HepG2 (cell line): ENCODE measurements at regions not wholly inside any gene's neighbourhood (a gene's known extent, or its start where the extent isn't known, plus 50 kb on each side); places are given as distances from the start of the nearest gene placed in this dataset.

Source experiments
- ATAC-seq: fragments of 200-7000 bp; cut with Tn5 transposase; 3 replicates; pipeline ENCODE4 v1.9.1; 2020; ENCODE audit warnings: mild to moderate bottlenecking, moderate library complexity
- BruUV-seq: library from RNA; stranded (reverse); fragments of 400-500 nt; replicated peaks from 2 replicates; lab custom pipeline; 2021; lab: Mats Ljungman, UMichigan
- CTCF ChIA-PET: fragments of 300-600 bp; formaldehyde crosslinking; extraction: SDS; loops from one replicate; lab custom pipeline; 2021; ENCODE audit warnings: low total read pairs, inconsistent platforms, low intra/inter-chr PET ratio; lab: Yijun Ruan, JAX
- POLR2A ChIA-PET: fragments of 350-600 bp; sonication (Branson Sonifier 250); formaldehyde crosslinking; loops from one replicate; lab custom pipeline; 2020; ENCODE audit warnings: antibody characterized with exemption, inconsistent platforms; lab: Yijun Ruan, JAX
- DNase-seq: peaks from one replicate; pipeline ENCODE4 v3.0.0-alpha.2; 2015; ENCODE audit warnings: low spot score
- FAIRE-seq: peaks from 3 replicates; lab custom pipeline; 2011; peaks lifted over from hg19 to GRCh38; lab: Jason Lieb, UNC
- H2AFZ ChIP-seq: one replicate; pipeline ENCODE4 v1.6.1; 2011; ENCODE audit warnings: low read length, inconsistent platforms
- H3K27ac ChIP-seq: fragments of 300-600 bp; 3 replicates; pipeline ENCODE4 v1.8.0; 2011; ENCODE audit warnings: mixed run types, mild to moderate bottlenecking, mixed read lengths, low read length, inconsistent platforms; ENCODE audit not compliant: insufficient read depth; ENCODE audit errors: extremely low read length
- H3K27me3 ChIP-seq, 2 experiments: fragments of 200-600 bp in 1 of 2; 2 replicates in 1 of 2; 3 replicates in 1 of 2; pipeline versions ENCODE4 v1.6.0 to v1.8.0; 2011; ENCODE audit warnings: low read length in 2 of 2, mild to moderate bottlenecking in 2 of 2, moderate library complexity in 2 of 2, inconsistent platforms in 1 of 2; ENCODE audit not compliant: insufficient read depth in 2 of 2, control insufficient read depth in 1 of 2
- H3K36me3 ChIP-seq, 2 experiments: fragments of 200-600 bp in 1 of 2; replicated peaks in 1 of 2; 2 replicates in 1 of 2; 3 replicates in 1 of 2; pipeline versions ENCODE4 v1.5.1 to v1.8.0; 2011; ENCODE audit warnings: low read length in 2 of 2, inconsistent platforms in 1 of 2; ENCODE audit not compliant: insufficient read depth in 2 of 2, control insufficient read depth in 1 of 2
- H3K4me1 ChIP-seq: 2 replicates; pipeline ENCODE4 v1.5.1; 2012; ENCODE audit warnings: low read length, inconsistent platforms; ENCODE audit not compliant: insufficient read depth
- H3K4me2 ChIP-seq: 2 replicates; pipeline ENCODE4 v1.6.0; 2011; ENCODE audit warnings: low read depth, low read length, inconsistent platforms
- H3K4me3 ChIP-seq, 3 experiments: fragments of 200-600 bp in 1 of 3; sonication (generic), shearing (Covaris generic) in 1 of 3; replicated peaks in 1 of 3; 2 replicates each; pipeline ENCODE4 v1.5.1; 2011 to 2016; ENCODE audit warnings: low read length in 3 of 3, inconsistent platforms in 2 of 3, low read depth in 2 of 3, mild to moderate bottlenecking in 2 of 3, control low read depth in 1 of 3, mixed read lengths in 1 of 3; ENCODE audit not compliant: insufficient read depth in 1 of 3
- H3K79me2 ChIP-seq: one replicate; pipeline ENCODE4 v1.6.1; 2011; ENCODE audit warnings: low read length, inconsistent platforms; ENCODE audit not compliant: insufficient read depth
- H3K9ac ChIP-seq: 2 replicates; pipeline ENCODE4 v1.6.0; 2011; ENCODE audit warnings: mild to moderate bottlenecking, low read depth, low read length, inconsistent platforms; ENCODE audit not compliant: insufficient read depth
- H3K9me3 ChIP-seq: 2 replicates; pipeline ENCODE4 v1.5.1; 2012; ENCODE audit warnings: mild to moderate bottlenecking, low read length
- H4K20me1 ChIP-seq: 2 replicates; pipeline ENCODE4 v1.6.0; 2011; ENCODE audit warnings: inconsistent platforms, mild to moderate bottlenecking, low read length, moderate library complexity; ENCODE audit not compliant: insufficient read depth
- ATF5 ChIP-seq: sonication (generic); formaldehyde crosslinking; IDR thresholded peaks from 2 replicates; pipeline ENCODE4 v1.4.0; 2020; ENCODE audit warnings: mild to moderate bottlenecking, low read depth, missing genetic modification reagents
- CREB3 ChIP-seq: sonication (generic); formaldehyde crosslinking; IDR thresholded peaks from 2 replicates; pipeline ENCODE4 v1.5.0; 2020; ENCODE audit warnings: missing genetic modification reagents
- EP300 ChIP-seq, 3 experiments: sonication (generic) in 1 of 3; formaldehyde crosslinking in 1 of 3; IDR thresholded peaks; 2 replicates each; pipeline versions ENCODE4 v1.5.1 to v1.6.1; 2011 to 2020; ENCODE audit warnings: low read depth in 2 of 3, low read length in 2 of 3, borderline replicate concordance in 1 of 3, improper control_type of control experiment in 1 of 3, mild to moderate bottlenecking in 1 of 3, missing genetic modification reagents in 1 of 3, moderate library complexity in 1 of 3
- GRHL1 ChIP-seq: sonication (generic); formaldehyde crosslinking; conservative IDR thresholded peaks from 2 replicates; pipeline ENCODE4 v1.8.0; 2022; ENCODE audit warnings: missing genetic modification reagents
- KAT8 ChIP-seq: IDR thresholded peaks from 2 replicates; pipeline ENCODE4 v1.6.1; 2016; ENCODE audit warnings: missing genetic modification reagents, missing compliant biosample characterization
- KMT2A ChIP-seq: sonication (generic); formaldehyde crosslinking; IDR thresholded peaks from 2 replicates; pipeline ENCODE4 v1.4.0; 2020; ENCODE audit warnings: missing genetic modification reagents
- MAFG ChIP-seq: sonication (generic); formaldehyde crosslinking; IDR thresholded peaks from 2 replicates; pipeline ENCODE4 v1.5.1; 2020; ENCODE audit warnings: mild to moderate bottlenecking, missing genetic modification reagents
- SMYD3 ChIP-seq: sonication (generic); formaldehyde crosslinking; IDR thresholded peaks from 2 replicates; pipeline ENCODE4 v1.8.1; 2023; ENCODE audit warnings: mild to moderate bottlenecking, missing genetic modification reagents
- SNRNP70 ChIP-seq: fragments of 200-400 bp; formaldehyde crosslinking; IDR thresholded peaks from 2 replicates; pipeline ENCODE4 v1.6.1; 2017; ENCODE audit warnings: mild to moderate bottlenecking, low read depth, low read length, moderate library complexity
- SP5 ChIP-seq: IDR thresholded peaks from 2 replicates; pipeline ENCODE4 v1.6.1; 2016; ENCODE audit warnings: low read depth, borderline replicate concordance
- ZFP36L2 ChIP-seq: sonication (generic); formaldehyde crosslinking; IDR thresholded peaks from 2 replicates; pipeline ENCODE4 v1.4.0; 2020; ENCODE audit warnings: missing genetic modification reagents
- ZNF484 ChIP-seq: sonication (generic); formaldehyde crosslinking; IDR thresholded peaks from 2 replicates; pipeline ENCODE4 v1.5.1; 2020; ENCODE audit warnings: mild to moderate bottlenecking, low read depth, missing genetic modification reagents, borderline replicate concordance
- ZNF543 ChIP-seq: sonication (generic); formaldehyde crosslinking; IDR thresholded peaks from 2 replicates; pipeline ENCODE4 v1.4.0; 2020; ENCODE audit warnings: mild to moderate bottlenecking, missing genetic modification reagents
- ZNF678 ChIP-seq: sonication (generic); formaldehyde crosslinking; IDR thresholded peaks from 2 replicates; pipeline ENCODE4 v1.4.0; 2020; ENCODE audit warnings: mild to moderate bottlenecking, missing genetic modification reagents
- ZNF747 ChIP-seq: sonication (generic); formaldehyde crosslinking; IDR thresholded peaks from 2 replicates; pipeline ENCODE4 v1.8.1; 2023; ENCODE audit warnings: missing genetic modification reagents, mild to moderate bottlenecking, borderline replicate concordance
- ZNF792 ChIP-seq: IDR thresholded peaks from 2 replicates; pipeline ENCODE4 v1.6.1; 2016
- ZSCAN30 ChIP-seq: sonication (generic); formaldehyde crosslinking; IDR thresholded peaks from 2 replicates; pipeline ENCODE4 v1.5.0; 2020; ENCODE audit warnings: mild to moderate bottlenecking, missing genetic modification reagents
- WGBS: methylation state at CpG from one replicate; pipeline ENCODE4 v1.1.6; 2017; ENCODE audit warnings: low lambda C conversion rate; 5-methylcytosine and 5-hydroxymethylcytosine counted together
- in situ Hi-C: cut with HindIII; loops from 2 replicates; pipeline ENCODE4 v1.10.0; 2017; ENCODE audit warnings: low pct_unique_long_range_greater_than_20kb; ENCODE audit not compliant: extremely low pct_ligation_motif_present
- intact Hi-C: fragments of 100-400 bp; cut with micrococcal nuclease; formaldehyde crosslinking; loops from one replicate; pipeline ENCODE4 v1.10.0; 2022; ENCODE audit not compliant: unreplicated experiment
- TF ChIP-seq, protein P1 (sequence below): sonication (generic); formaldehyde crosslinking; IDR thresholded peaks from 2 replicates; pipeline ENCODE4 v1.5.1; 2020; ENCODE audit warnings: mild to moderate bottlenecking, missing genetic modification reagents, moderate library complexity
- TF ChIP-seq, protein P2 (sequence below): sonication (generic); formaldehyde crosslinking; IDR thresholded peaks from 2 replicates; pipeline ENCODE4 v1.5.1; 2020; ENCODE audit warnings: missing genetic modification reagents, mild to moderate bottlenecking, borderline replicate concordance

GRCh38 chr5:3734632-3735031 lies 139.0 kb downstream of the IRX1 start:
- CTCF ChIA-PET, result no interaction called here
- in situ Hi-C loops (no loop called here), intact Hi-C loops (no loop called here)
- ATAC-seq, result no peak
- WGBS, result 8% methylated on average over 6 of the region's 6 CpGs
- no peaks in the 10 kb centered on the region for H4K20me1 ChIP-seq
- no peaks in the 10 kb centered on the region for H3K36me3 ChIP-seq
- H3K79me2 ChIP-seq, result no peaks in the 10 kb centered on the region
- H3K27ac ChIP-seq, result no peak overlapping the region
- no peaks in the 10 kb centered on the region for H3K4me1 ChIP-seq
- no peak overlapping the region for H2AFZ ChIP-seq
- H3K9me3 ChIP-seq, result no peaks in the 10 kb centered on the region
- H3K4me2 ChIP-seq, result no peak overlapping the region
- no peaks in the 10 kb centered on the region for H3K27me3 ChIP-seq
- POLR2A ChIA-PET, result no interaction called here
- no TSS peak for BruUV-seq
- no peak overlapping the region for H3K9ac ChIP-seq
- no peak for DNase-seq
- H3K4me3 ChIP-seq, result no peak overlapping the region
- FAIRE-seq, result no peak
- no peak for TF ChIP-seq SNRNP70
- TF ChIP-seq ZFP36L2 (CRISPR knock-in tag), result no peak
- no peak for TF ChIP-seq ZNF543 (CRISPR knock-in tag)
- TF ChIP-seq ZNF747 (CRISPR knock-in tag), result no peak
- no peak for TF ChIP-seq ZNF484
- TF ChIP-seq, protein P1, sequence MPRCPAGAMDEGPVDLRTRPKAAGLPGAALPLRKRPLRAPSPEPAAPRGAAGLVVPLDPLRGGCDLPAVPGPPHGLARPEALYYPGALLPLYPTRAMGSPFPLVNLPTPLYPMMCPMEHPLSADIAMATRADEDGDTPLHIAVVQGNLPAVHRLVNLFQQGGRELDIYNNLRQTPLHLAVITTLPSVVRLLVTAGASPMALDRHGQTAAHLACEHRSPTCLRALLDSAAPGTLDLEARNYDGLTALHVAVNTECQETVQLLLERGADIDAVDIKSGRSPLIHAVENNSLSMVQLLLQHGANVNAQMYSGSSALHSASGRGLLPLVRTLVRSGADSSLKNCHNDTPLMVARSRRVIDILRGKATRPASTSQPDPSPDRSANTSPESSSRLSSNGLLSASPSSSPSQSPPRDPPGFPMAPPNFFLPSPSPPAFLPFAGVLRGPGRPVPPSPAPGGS, result no peak
- TF ChIP-seq, protein P2, sequence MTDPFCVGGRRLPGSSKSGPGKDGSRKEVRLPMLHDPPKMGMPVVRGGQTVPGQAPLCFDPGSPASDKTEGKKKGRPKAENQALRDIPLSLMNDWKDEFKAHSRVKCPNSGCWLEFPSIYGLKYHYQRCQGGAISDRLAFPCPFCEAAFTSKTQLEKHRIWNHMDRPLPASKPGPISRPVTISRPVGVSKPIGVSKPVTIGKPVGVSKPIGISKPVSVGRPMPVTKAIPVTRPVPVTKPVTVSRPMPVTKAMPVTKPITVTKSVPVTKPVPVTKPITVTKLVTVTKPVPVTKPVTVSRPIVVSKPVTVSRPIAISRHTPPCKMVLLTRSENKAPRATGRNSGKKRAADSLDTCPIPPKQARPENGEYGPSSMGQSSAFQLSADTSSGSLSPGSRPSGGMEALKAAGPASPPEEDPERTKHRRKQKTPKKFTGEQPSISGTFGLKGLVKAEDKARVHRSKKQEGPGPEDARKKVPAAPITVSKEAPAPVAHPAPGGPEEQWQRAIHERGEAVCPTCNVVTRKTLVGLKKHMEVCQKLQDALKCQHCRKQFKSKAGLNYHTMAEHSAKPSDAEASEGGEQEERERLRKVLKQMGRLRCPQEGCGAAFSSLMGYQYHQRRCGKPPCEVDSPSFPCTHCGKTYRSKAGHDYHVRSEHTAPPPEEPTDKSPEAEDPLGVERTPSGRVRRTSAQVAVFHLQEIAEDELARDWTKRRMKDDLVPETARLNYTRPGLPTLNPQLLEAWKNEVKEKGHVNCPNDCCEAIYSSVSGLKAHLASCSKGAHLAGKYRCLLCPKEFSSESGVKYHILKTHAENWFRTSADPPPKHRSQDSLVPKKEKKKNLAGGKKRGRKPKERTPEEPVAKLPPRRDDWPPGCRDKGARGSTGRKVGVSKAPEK (CRISPR knock-in tag), result no peak
- TF ChIP-seq GRHL1 (CRISPR knock-in tag), result no peak
- TF ChIP-seq ATF5, result no peak
- no peak for TF ChIP-seq SMYD3 (CRISPR knock-in tag)
- TF ChIP-seq ZSCAN30, result no peak
- TF ChIP-seq EP300 (IDR thresholded peaks at IDR 0.05; ENCODE audit: low read depth in 2 of 2, low read length in 2 of 2), result no peak
- no peak for TF ChIP-seq EP300 (CRISPR knock-in tag; IDR thresholded peaks at IDR 0.05; ENCODE audit: borderline replicate concordance)
- TF ChIP-seq KAT8 (CRISPR knock-in tag), result no peak
- TF ChIP-seq MAFG (CRISPR knock-in tag), result no peak
- TF ChIP-seq CREB3 (CRISPR knock-in tag), result no peak
- TF ChIP-seq ZNF678, result no peak
- no peak for TF ChIP-seq SP5 (CRISPR knock-in tag)
- no peak for TF ChIP-seq KMT2A
- TF ChIP-seq ZNF792 (CRISPR knock-in tag), result no peak
